CD14-positive monocyte (primary cell): ENCODE measurements at regions not wholly inside any gene's neighbourhood (a gene's known extent, or its start where the extent isn't known, plus 50 kb on each side); places are given as distances from the start of the nearest gene placed in this dataset.

Experiments used
- DNase-seq, 3 donors: peaks; one replicate each; pipeline ENCODE4 v3.0.0-alpha.2; 2011 to 2022
- H2AFZ ChIP-seq: 2 replicates; pipeline ENCODE4 v1.6.0; 2012; ENCODE audit warnings: mild to moderate bottlenecking, low read depth, low read length, inconsistent platforms; ENCODE audit not compliant: insufficient read depth, poor library complexity, severe bottlenecking
- H3K27ac ChIP-seq, 2 donors: 1 replicate in 1 of 2; 2 replicates in 1 of 2; pipeline ENCODE4 v1.5.1; 2012 to 2013; ENCODE audit warnings: low read length in 2 of 2, control low read depth in 1 of 2, inconsistent platforms in 1 of 2, low read depth in 1 of 2, mild to moderate bottlenecking in 1 of 2
- H3K27me3 ChIP-seq, 2 donors: one replicate each; pipeline versions ENCODE4 v1.6.0 to v1.6.1; 2011 to 2013; ENCODE audit warnings: low read length in 2 of 2; ENCODE audit not compliant: control insufficient read depth in 2 of 2, insufficient read depth in 2 of 2
- H3K36me3 ChIP-seq, 2 donors: replicated peaks in 1 of 2; 1 replicate in 1 of 2; 2 replicates in 1 of 2; pipeline versions ENCODE4 v1.5.1 to v1.6.1; 2012 to 2013; ENCODE audit warnings: low read length in 2 of 2, control low read depth in 1 of 2, inconsistent platforms in 1 of 2, mild to moderate bottlenecking in 1 of 2; ENCODE audit not compliant: insufficient read depth in 2 of 2, control insufficient read depth in 1 of 2
- H3K4me1 ChIP-seq, 2 donors: 1 replicate in 1 of 2; 2 replicates in 1 of 2; pipeline versions ENCODE4 v1.5.1 to v1.6.1; 2012 to 2013; ENCODE audit warnings: low read length in 2 of 2, control low read depth in 1 of 2, inconsistent platforms in 1 of 2, mild to moderate bottlenecking in 1 of 2, moderate library complexity in 1 of 2; ENCODE audit not compliant: insufficient read depth in 2 of 2, control insufficient read depth in 1 of 2
- H3K4me2 ChIP-seq: replicated peaks from 2 replicates; pipeline ENCODE3; 2012; ENCODE audit warnings: low read length, moderate library complexity, mild to moderate bottlenecking; ENCODE audit not compliant: poor library complexity, severe bottlenecking; ENCODE audit errors: extremely low read depth
- H3K4me3 ChIP-seq, 3 experiments: fragments of 200-600 bp in 1 of 3; sonication (generic) in 1 of 3; replicated peaks in 1 of 3; 1 replicate in 2 of 3; 2 replicates in 1 of 3; pipeline ENCODE4 v1.5.1; 2011 to 2013; ENCODE audit warnings: low read length in 3 of 3, mild to moderate bottlenecking in 3 of 3, control low read depth in 2 of 3, low read depth in 2 of 3, inconsistent platforms in 1 of 3, moderate library complexity in 1 of 3
- H3K79me2 ChIP-seq: 2 replicates; pipeline ENCODE4 v1.6.0; 2012; ENCODE audit warnings: mild to moderate bottlenecking, control low read depth, inconsistent platforms, low read length, moderate library complexity; ENCODE audit not compliant: insufficient read depth
- H3K9ac ChIP-seq: 2 replicates; pipeline ENCODE4 v1.6.0; 2017; ENCODE audit warnings: low read length, mild to moderate bottlenecking; ENCODE audit not compliant: insufficient read depth, poor library complexity, severe bottlenecking
- H3K9me3 ChIP-seq, 2 donors: replicated peaks in 1 of 2; 1 replicate in 1 of 2; 2 replicates in 1 of 2; pipeline versions ENCODE4 v1.5.1 to v1.6.1; 2012 to 2013; ENCODE audit warnings: low read length in 2 of 2, control low read depth in 1 of 2; ENCODE audit not compliant: control insufficient read depth in 1 of 2, insufficient read depth in 1 of 2
- H4K20me1 ChIP-seq: 2 replicates; pipeline ENCODE4 v1.6.0; 2012; ENCODE audit warnings: mild to moderate bottlenecking, low read length, control low read depth, moderate library complexity; ENCODE audit not compliant: insufficient read depth
- H3K27ac Mint-ChIP-seq, 7 donors: one replicate each; pipeline ENCODE4 v1.8.0; 2020; ENCODE audit warnings: mild to moderate bottlenecking in 7 of 7, mixed read lengths in 7 of 7, moderate library complexity in 6 of 7, inconsistent platforms in 2 of 7
- H3K27me3 Mint-ChIP-seq, 3 donors: one replicate each; pipeline ENCODE4 v1.8.0; 2021 to 2022; ENCODE audit warnings: low read depth in 3 of 3, mild to moderate bottlenecking in 3 of 3, mixed read lengths in 3 of 3, moderate library complexity in 3 of 3, inconsistent platforms in 1 of 3
- H3K36me3 Mint-ChIP-seq, 2 donors: one replicate each; pipeline ENCODE4 v1.8.0; 2020; ENCODE audit warnings: mixed read lengths in 2 of 2, inconsistent platforms in 1 of 2, mild to moderate bottlenecking in 1 of 2
- H3K4me1 Mint-ChIP-seq: one replicate; pipeline ENCODE4 v1.8.0; 2020; ENCODE audit warnings: mild to moderate bottlenecking, mixed read lengths
- H3K4me3 Mint-ChIP-seq, 2 donors: one replicate each; pipeline ENCODE4 v1.8.0; 2020; ENCODE audit warnings: mild to moderate bottlenecking in 2 of 2, mixed read lengths in 2 of 2, moderate library complexity in 1 of 2
- H3K9me3 Mint-ChIP-seq, 7 donors: one replicate each; pipeline ENCODE4 v1.8.0; 2020 to 2022; ENCODE audit warnings: mixed read lengths in 7 of 7, mild to moderate bottlenecking in 6 of 7, moderate library complexity in 6 of 7, inconsistent platforms in 2 of 7
- CTCF ChIP-seq: fragments of 200-600 bp; IDR thresholded peaks from one replicate; pipeline ENCODE4 v1.8.0; 2022; ENCODE audit warnings: antibody characterized with exemption, mild to moderate bottlenecking
- WGBS: methylation state at CpG from one replicate; pipeline ENCODE4 v1.1.5; 2013; ENCODE audit warnings: missing lambda C conversion rate; ENCODE audit not compliant: insufficient coverage; 5-methylcytosine and 5-hydroxymethylcytosine counted together
- intact Hi-C, 2 donors: fragments of 100-400 bp; cut with micrococcal nuclease; formaldehyde crosslinking; loops; one replicate each; pipeline versions ENCODE4 v1.15.0 to v1.15.1; 2023

DNA sequence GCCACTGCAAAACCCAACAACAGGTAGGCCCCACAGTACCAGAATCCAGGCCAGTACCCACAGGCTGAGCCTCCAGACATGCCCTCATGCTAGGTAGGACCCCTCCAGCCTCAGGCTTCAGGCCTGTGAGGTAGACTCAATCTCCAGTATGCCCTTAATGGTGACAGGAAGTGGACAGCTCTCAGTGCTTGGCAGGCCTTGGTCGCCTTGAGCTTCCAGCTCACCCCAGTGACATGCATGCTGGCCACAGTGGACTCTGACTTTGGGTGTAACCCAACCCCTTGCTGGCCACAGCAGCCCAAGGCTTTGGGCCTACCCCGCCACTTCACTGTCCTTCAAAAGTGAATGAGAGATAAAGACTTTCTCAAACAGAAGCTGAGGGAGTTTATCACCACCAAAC, 324.2 kb downstream of the ANTXR2 start:
- no peaks in the 10 kb centered on the region for H3K4me1 ChIP-seq
- no peak overlapping the region for H3K4me3 ChIP-seq
- no peaks in the 10 kb centered on the region for H3K36me3 Mint-ChIP-seq
- H4K20me1 ChIP-seq: no peaks in the 10 kb centered on the region
- no peaks in the 10 kb centered on the region for H3K36me3 ChIP-seq
- H3K27ac Mint-ChIP-seq: no peak overlapping the region
- no peak for TF ChIP-seq CTCF
- peaks cover 0 to 8% (median 0%) of the 10 kb centered on the region in 7 donors for H3K9me3 Mint-ChIP-seq
- no peak overlapping the region for H3K9ac ChIP-seq
- no peaks in the 10 kb centered on the region for H3K79me2 ChIP-seq
- no peaks in the 10 kb centered on the region for H3K27me3 Mint-ChIP-seq
- no peaks in the 10 kb centered on the region for H3K9me3 ChIP-seq
- no peaks in the 10 kb centered on the region for H3K4me1 Mint-ChIP-seq
- no peak overlapping the region for H3K4me3 Mint-ChIP-seq
- intact Hi-C loops: no loop called here
- no peak overlapping the region for H2AFZ ChIP-seq
- WGBS: 100% methylated on average over 1 of the region's 2 CpGs
- H3K27ac ChIP-seq: no peak overlapping the region
- no peak for DNase-seq
- no peak overlapping the region for H3K4me2 ChIP-seq
- H3K27me3 ChIP-seq: no peaks in the 10 kb centered on the region

DNA sequence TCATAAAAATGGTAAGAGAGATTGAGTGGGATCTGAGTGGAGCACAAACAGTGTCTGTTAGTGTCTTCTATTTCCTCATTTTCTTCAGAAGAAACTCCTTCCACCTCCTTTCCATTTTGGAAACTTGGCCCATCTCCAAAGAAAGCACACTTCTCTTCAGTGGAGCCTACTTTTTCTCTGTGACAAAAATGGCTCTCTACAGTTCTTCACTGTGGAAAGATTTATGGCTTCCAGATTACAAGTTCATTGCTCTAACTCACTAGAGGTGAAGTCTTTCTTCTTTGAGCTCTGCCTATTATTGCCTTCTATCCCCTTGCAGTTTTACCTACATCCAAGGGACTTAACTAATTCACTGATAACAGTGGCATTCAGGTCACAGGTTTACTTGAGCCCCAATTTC, 325.8 kb downstream of the ANTXR2 start:
- Histone ChIP-seq H3K27me3 (no peaks in the 10 kb centered on the region), H3K79me2 (no peaks in the 10 kb centered on the region), H2AFZ (no peak overlapping the region), H3K36me3 (no peaks in the 10 kb centered on the region), H3K27ac (no peak overlapping the region), H3K9ac (no peak overlapping the region), H3K4me3 (no peak overlapping the region), H3K4me1 (no peaks in the 10 kb centered on the region), H4K20me1 (no peaks in the 10 kb centered on the region), H3K4me2 (no peak overlapping the region), H3K9me3 (no peaks in the 10 kb centered on the region)
- H3K27me3 Mint-ChIP-seq: no peaks in the 10 kb centered on the region
- intact Hi-C loops: no loop called here
- H3K4me1 Mint-ChIP-seq: no peaks in the 10 kb centered on the region
- H3K36me3 Mint-ChIP-seq: no peaks in the 10 kb centered on the region
- H3K27ac Mint-ChIP-seq: no peak overlapping the region
- no peak overlapping the region for H3K4me3 Mint-ChIP-seq
- no peak for DNase-seq
- no peak for TF ChIP-seq CTCF
- H3K9me3 Mint-ChIP-seq: peaks cover 0 to 6% (median 0%) of the 10 kb centered on the region in 7 donors
